Neural cell (in vitro differentiated cells): ENCODE measurements at regions not wholly inside any gene's neighbourhood (a gene's known extent, or its start where the extent isn't known, plus 50 kb on each side); places are given as distances from the start of the nearest gene placed in this dataset.

Source experiments
- H2AFZ ChIP-seq: fragments of 200-600, 300-800 bp; sonication (generic), shearing (Covaris generic); 2 replicates; pipeline ENCODE4 v1.6.0; 2014; ENCODE audit warnings: low read depth, mild to moderate bottlenecking, antibody characterized with exemption, low read length, moderate library complexity
- H3F3A ChIP-seq: fragments of 200-600 bp; shearing (Covaris generic); 2 replicates; pipeline ENCODE4 v1.6.1; 2016; ENCODE audit warnings: mild to moderate bottlenecking, moderate library complexity, mixed read lengths, antibody characterized with exemption, low read length; ENCODE audit not compliant: insufficient read depth, poor library complexity, severe bottlenecking
- H3K27ac ChIP-seq: fragments of 200-600, 300-800 bp; sonication (generic), shearing (Covaris generic); 2 replicates; pipeline ENCODE4 v1.5.1; 2014; ENCODE audit warnings: mild to moderate bottlenecking, low read length, moderate library complexity
- H3K27me3 ChIP-seq: fragments of 300-800, 200-600 bp; sonication (generic), shearing (Covaris generic); 2 replicates; pipeline ENCODE4 v1.6.0; 2014; ENCODE audit warnings: mild to moderate bottlenecking, low read depth, low read length, moderate library complexity; ENCODE audit not compliant: insufficient read depth
- H3K36me3 ChIP-seq: fragments of 300-800, 200-600 bp; sonication (generic), shearing (Covaris generic); 2 replicates; pipeline ENCODE4 v1.5.1; 2014; ENCODE audit warnings: mild to moderate bottlenecking, antibody characterized with exemption, low read length, moderate library complexity; ENCODE audit not compliant: insufficient read depth
- H3K4me2 ChIP-seq: fragments of 300-800, 200-600 bp; sonication (generic), shearing (Covaris generic); 2 replicates; pipeline ENCODE4 v1.6.0; 2014; ENCODE audit warnings: mild to moderate bottlenecking, low read length
- H3K4me3 ChIP-seq: fragments of 300-800, 200-600 bp; sonication (generic), shearing (Covaris generic); 2 replicates; pipeline ENCODE4 v1.5.1; 2014; ENCODE audit warnings: mild to moderate bottlenecking, low read length, moderate library complexity
- H3K79me2 ChIP-seq: fragments of 200-600 bp; shearing (Covaris generic); replicated peaks from 2 replicates; pipeline ENCODE4 v1.6.0; 2014; ENCODE audit warnings: mild to moderate bottlenecking, low read length, moderate library complexity; ENCODE audit not compliant: insufficient read depth
- H3K9ac ChIP-seq: fragments of 300-800, 200-600 bp; sonication (generic), shearing (Covaris generic); 2 replicates; pipeline ENCODE4 v1.6.1; 2016; ENCODE audit warnings: mild to moderate bottlenecking, low read length, mixed read lengths
- H3K9me2 ChIP-seq: fragments of 200-600 bp; shearing (Covaris generic); 2 replicates; pipeline ENCODE4 v1.6.1; 2016; ENCODE audit warnings: mild to moderate bottlenecking, low read length, mixed read lengths; ENCODE audit not compliant: insufficient read depth
- H3K9me3 ChIP-seq: fragments of 200-600, 300-800 bp; sonication (generic), shearing (Covaris generic); 2 replicates; pipeline ENCODE4 v1.6.1; 2016; ENCODE audit warnings: mild to moderate bottlenecking, mixed run types, low read length, moderate library complexity, mixed read lengths
- H4K20me1 ChIP-seq: fragments of 200-600 bp; shearing (Covaris generic); 2 replicates; pipeline ENCODE4 v1.6.1; 2016; ENCODE audit warnings: mild to moderate bottlenecking, mixed run types; ENCODE audit not compliant: insufficient read depth
- EP300 ChIP-seq: fragments of 450-650 bp; conservative IDR thresholded peaks from 2 replicates; pipeline ENCODE4 v1.6.1; 2014; ENCODE audit warnings: antibody characterized with exemption, mild to moderate bottlenecking, moderate library complexity; ENCODE audit not compliant: poor library complexity, severe bottlenecking
- EZH2 ChIP-seq: fragments of 200-600, 300-800 bp; shearing (Covaris generic), sonication (generic); IDR thresholded peaks from 2 replicates; pipeline ENCODE4 v1.6.1; 2014; ENCODE audit warnings: antibody characterized with exemption, low read length, borderline replicate concordance, mild to moderate bottlenecking; ENCODE audit not compliant: insufficient read depth, poor library complexity, severe bottlenecking
- MXI1 ChIP-seq: fragments of 450-650 bp; conservative IDR thresholded peaks from 2 replicates; pipeline ENCODE4 v1.6.1; 2014; ENCODE audit warnings: antibody characterized with exemption, mild to moderate bottlenecking; ENCODE audit not compliant: poor library complexity, severe bottlenecking
- POLR2AphosphoS5 ChIP-seq: IDR thresholded peaks from 2 replicates; pipeline ENCODE4 v1.6.1; 2012
- RAD21 ChIP-seq: fragments of 450-650 bp; conservative IDR thresholded peaks from 2 replicates; pipeline ENCODE4 v1.6.1; 2014; ENCODE audit warnings: antibody characterized with exemption, mild to moderate bottlenecking, moderate library complexity
- SMC3 ChIP-seq: fragments of 450-650 bp; conservative IDR thresholded peaks from 2 replicates; pipeline ENCODE4 v1.6.1; 2014; ENCODE audit warnings: antibody characterized with exemption, mild to moderate bottlenecking, moderate library complexity; ENCODE audit not compliant: poor library complexity
- TAF1 ChIP-seq: IDR thresholded peaks from 2 replicates; pipeline ENCODE4 v1.6.1; 2012; ENCODE audit warnings: low read depth
- TF ChIP-seq, protein P1 (sequence below): fragments of 450-650 bp; IDR thresholded peaks from 2 replicates; pipeline ENCODE4 v1.5.1; 2014; ENCODE audit warnings: antibody characterized with exemption, mild to moderate bottlenecking, moderate library complexity; ENCODE audit not compliant: poor library complexity, severe bottlenecking
- TF ChIP-seq, protein P2 (sequence below): IDR thresholded peaks from 2 replicates; pipeline ENCODE4 v1.6.1; 2012; ENCODE audit warnings: borderline replicate concordance

DNA sequence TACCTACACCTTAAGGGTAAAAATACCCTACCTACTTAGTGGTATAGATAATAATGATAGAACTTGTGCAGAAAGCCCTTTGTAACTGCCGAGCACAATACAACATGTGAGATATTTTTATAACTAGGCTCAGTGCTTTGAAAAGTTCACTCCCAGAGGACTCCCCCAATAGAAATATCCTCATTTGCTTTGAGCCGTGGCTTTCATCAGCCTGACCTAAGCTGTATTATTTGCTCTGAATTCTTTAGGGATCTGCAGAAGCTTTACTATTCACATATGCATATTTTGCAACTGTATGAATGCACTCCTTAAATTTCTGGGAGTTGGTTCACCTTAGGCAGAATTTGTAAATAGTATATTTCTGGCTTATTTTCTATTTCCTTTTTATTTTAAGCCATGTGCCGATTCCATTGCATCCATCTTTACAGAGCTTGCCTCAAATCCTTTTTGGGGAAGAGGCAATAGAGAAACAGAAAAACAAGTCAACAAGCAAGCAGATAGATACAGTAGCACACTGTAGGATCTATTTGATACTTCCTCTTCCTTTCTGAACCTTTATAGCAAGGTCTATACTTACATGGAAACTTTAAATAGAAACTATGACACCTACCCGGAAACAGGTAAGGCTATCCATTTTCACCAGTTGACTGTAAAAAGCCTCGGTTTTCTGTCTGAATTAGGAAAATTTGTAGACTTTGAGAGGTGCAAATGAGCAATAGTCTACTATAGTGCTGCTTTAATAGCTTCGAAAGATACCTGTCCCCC lies 242.5 kb upstream of the VCX3A start:
- Histone ChIP-seq H3K4me2 (no peak overlapping the region), H3K4me3 (no peak overlapping the region)
- TF ChIP-seq, protein P1, sequence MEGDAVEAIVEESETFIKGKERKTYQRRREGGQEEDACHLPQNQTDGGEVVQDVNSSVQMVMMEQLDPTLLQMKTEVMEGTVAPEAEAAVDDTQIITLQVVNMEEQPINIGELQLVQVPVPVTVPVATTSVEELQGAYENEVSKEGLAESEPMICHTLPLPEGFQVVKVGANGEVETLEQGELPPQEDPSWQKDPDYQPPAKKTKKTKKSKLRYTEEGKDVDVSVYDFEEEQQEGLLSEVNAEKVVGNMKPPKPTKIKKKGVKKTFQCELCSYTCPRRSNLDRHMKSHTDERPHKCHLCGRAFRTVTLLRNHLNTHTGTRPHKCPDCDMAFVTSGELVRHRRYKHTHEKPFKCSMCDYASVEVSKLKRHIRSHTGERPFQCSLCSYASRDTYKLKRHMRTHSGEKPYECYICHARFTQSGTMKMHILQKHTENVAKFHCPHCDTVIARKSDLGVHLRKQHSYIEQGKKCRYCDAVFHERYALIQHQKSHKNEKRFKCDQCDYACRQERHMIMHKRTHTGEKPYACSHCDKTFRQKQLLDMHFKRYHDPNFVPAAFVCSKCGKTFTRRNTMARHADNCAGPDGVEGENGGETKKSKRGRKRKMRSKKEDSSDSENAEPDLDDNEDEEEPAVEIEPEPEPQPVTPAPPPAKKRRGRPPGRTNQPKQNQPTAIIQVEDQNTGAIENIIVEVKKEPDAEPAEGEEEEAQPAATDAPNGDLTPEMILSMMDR, result no peak
- TF ChIP-seq TAF1 (no peak), RAD21 (no peak)

DNA sequence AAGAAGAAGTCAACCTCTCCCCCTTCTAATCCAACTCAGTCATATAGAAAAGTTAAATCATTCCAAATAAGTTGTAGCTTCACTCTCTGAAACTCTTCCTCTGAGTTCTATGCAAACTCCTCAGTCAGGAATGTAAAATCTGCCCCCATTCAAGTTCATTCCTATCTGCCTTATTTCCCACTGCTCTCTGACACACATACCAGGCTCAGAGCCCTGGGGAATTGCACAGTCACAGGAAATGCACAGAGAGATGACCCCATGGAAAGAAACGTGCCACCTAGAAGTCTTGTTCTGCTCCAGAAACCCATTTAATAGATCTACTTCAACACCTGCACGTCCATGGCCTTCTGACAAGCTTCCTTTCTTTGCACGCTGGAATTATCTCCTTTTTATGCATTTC lies 236.0 kb upstream of the VCX3A start:
- Histone ChIP-seq H3K36me3 (no peaks in the 10 kb centered on the region), H3K9ac (no peak overlapping the region), H3K9me2 (no peaks in the 10 kb centered on the region), H3K4me3 (no peak overlapping the region), H3K4me2 (no peak overlapping the region), H3K27me3 (no peaks in the 10 kb centered on the region), H4K20me1 (no peaks in the 10 kb centered on the region), H2AFZ (no peak overlapping the region), H3K27ac (no peak overlapping the region), H3K9me3 (no peaks in the 10 kb centered on the region), H3K79me2 (no peaks in the 10 kb centered on the region), H3F3A (no peaks in the 10 kb centered on the region)
- TF ChIP-seq TAF1 (no peak), MXI1 (no peak), EZH2 (no peak), EP300 (no peak)

More for the DNA sequence above, 242.5 kb upstream of the VCX3A start:
- H3F3A ChIP-seq, result no peaks in the 10 kb centered on the region
- no peaks in the 10 kb centered on the region for H4K20me1 ChIP-seq
- no peak overlapping the region for H2AFZ ChIP-seq
- no peaks in the 10 kb centered on the region for H3K9me2 ChIP-seq
- H3K9ac ChIP-seq, result no peak overlapping the region
- H3K9me3 ChIP-seq, result no peaks in the 10 kb centered on the region
- H3K27me3 ChIP-seq, result no peaks in the 10 kb centered on the region
- no peaks in the 10 kb centered on the region for H3K36me3 ChIP-seq
- H3K27ac ChIP-seq, result no peak overlapping the region
- no peaks in the 10 kb centered on the region for H3K79me2 ChIP-seq

DNA sequence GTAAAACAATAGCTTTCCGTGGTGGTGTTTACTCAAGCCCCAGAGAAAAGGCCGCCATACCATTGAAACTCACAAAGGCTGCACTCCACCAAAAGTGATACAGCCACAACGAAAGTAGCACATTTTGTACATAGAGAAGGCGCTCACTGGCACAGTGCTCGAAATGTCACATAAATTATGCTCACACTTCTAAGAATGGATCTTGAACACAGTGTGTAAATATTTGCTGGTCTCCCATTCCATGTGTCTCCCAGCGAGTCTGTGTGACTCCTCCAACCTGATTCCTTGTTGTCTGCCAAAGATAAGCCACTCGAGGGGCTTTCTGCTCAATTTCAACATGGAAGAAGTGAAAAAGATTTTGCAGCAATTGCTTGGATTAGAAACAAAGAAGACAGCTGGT lies 234.0 kb upstream of the VCX3A start:
- no peak overlapping the region for H3K9ac ChIP-seq
- H3K4me2 ChIP-seq, result no peak overlapping the region
- H3K79me2 ChIP-seq, result no peaks in the 10 kb centered on the region
- H3K4me3 ChIP-seq, result no peak overlapping the region
- H3F3A ChIP-seq, result no peaks in the 10 kb centered on the region
- no peaks in the 10 kb centered on the region for H3K27me3 ChIP-seq
- no peaks in the 10 kb centered on the region for H3K9me2 ChIP-seq
- no peaks in the 10 kb centered on the region for H3K36me3 ChIP-seq
- no peak for TF ChIP-seq MXI1
- TF ChIP-seq RAD21, result no peak
- TF ChIP-seq TAF1, result no peak
- TF ChIP-seq, protein P2, sequence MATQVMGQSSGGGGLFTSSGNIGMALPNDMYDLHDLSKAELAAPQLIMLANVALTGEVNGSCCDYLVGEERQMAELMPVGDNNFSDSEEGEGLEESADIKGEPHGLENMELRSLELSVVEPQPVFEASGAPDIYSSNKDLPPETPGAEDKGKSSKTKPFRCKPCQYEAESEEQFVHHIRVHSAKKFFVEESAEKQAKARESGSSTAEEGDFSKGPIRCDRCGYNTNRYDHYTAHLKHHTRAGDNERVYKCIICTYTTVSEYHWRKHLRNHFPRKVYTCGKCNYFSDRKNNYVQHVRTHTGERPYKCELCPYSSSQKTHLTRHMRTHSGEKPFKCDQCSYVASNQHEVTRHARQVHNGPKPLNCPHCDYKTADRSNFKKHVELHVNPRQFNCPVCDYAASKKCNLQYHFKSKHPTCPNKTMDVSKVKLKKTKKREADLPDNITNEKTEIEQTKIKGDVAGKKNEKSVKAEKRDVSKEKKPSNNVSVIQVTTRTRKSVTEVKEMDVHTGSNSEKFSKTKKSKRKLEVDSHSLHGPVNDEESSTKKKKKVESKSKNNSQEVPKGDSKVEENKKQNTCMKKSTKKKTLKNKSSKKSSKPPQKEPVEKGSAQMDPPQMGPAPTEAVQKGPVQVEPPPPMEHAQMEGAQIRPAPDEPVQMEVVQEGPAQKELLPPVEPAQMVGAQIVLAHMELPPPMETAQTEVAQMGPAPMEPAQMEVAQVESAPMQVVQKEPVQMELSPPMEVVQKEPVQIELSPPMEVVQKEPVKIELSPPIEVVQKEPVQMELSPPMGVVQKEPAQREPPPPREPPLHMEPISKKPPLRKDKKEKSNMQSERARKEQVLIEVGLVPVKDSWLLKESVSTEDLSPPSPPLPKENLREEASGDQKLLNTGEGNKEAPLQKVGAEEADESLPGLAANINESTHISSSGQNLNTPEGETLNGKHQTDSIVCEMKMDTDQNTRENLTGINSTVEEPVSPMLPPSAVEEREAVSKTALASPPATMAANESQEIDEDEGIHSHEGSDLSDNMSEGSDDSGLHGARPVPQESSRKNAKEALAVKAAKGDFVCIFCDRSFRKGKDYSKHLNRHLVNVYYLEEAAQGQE, result no peak
- TF ChIP-seq EZH2, result no peak
- TF ChIP-seq, protein P1, result no peak
- no peak for TF ChIP-seq POLR2AphosphoS5
- TF ChIP-seq EP300, result no peak
- no peak for TF ChIP-seq SMC3
- H3K27ac ChIP-seq, result no peak overlapping the region
- no peaks in the 10 kb centered on the region for H4K20me1 ChIP-seq
- H3K9me3 ChIP-seq, result no peaks in the 10 kb centered on the region
- no peak overlapping the region for H2AFZ ChIP-seq
